SK-N-SH (cell line): ENCODE measurements at regions not wholly inside any gene's neighbourhood (a gene's known extent, or its start where the extent isn't known, plus 50 kb on each side); places are given as distances from the start of the nearest gene placed in this dataset.

Experiments used
- CTCF ChIA-PET: fragments of 300-600, 350-600 bp; formaldehyde crosslinking; extraction: SDS; loops from one replicate; lab custom pipeline; 2021; lab: Yijun Ruan, JAX
- POLR2A ChIA-PET: fragments of 350-600 bp; sonication (Branson Sonifier 250); formaldehyde crosslinking; extraction: SDS; loops from one replicate; lab custom pipeline; 2020; ENCODE audit warnings: antibody characterized with exemption, inconsistent platforms; lab: Yijun Ruan, JAX
- DNase-seq: peaks from one replicate; pipeline ENCODE4 v3.0.0; 2012
- H2AFZ ChIP-seq: fragments of 200-600 bp; sonication (generic); 2 replicates; pipeline ENCODE4 v1.8.1; 2016; ENCODE audit warnings: antibody characterized with exemption, mild to moderate bottlenecking, low read depth
- H3F3A ChIP-seq: fragments of 200-600 bp; sonication (generic); replicated peaks from 2 replicates; pipeline ENCODE3; 2016; ENCODE audit warnings: antibody characterized with exemption, mild to moderate bottlenecking; ENCODE audit not compliant: insufficient read depth
- H3K27ac ChIP-seq, 2 experiments: fragments of 200-500 bp in 1 of 2; fragments of 200-600 bp in 1 of 2; sonication (Bioruptor generic) in 1 of 2; sonication (generic), shearing (Covaris generic) in 1 of 2; 2 replicates each; pipeline versions ENCODE4 v1.5.1 to v1.6.1; 2014 to 2016; ENCODE audit warnings: low read depth in 2 of 2, inconsistent platforms in 1 of 2, low read length in 1 of 2, mild to moderate bottlenecking in 1 of 2, mixed read lengths in 1 of 2
- H3K27me3 ChIP-seq: fragments of 200-600 bp; sonication (generic), shearing (Covaris generic); 2 replicates; pipeline ENCODE4 v1.6.1; 2016; ENCODE audit warnings: mixed run types; ENCODE audit not compliant: insufficient read depth
- H3K36me3 ChIP-seq, 2 experiments: fragments of 200-500 bp in 1 of 2; fragments of 200-600 bp in 1 of 2; sonication (Bioruptor generic) in 1 of 2; sonication (generic) in 1 of 2; replicated peaks in 1 of 2; 2 replicates each; pipeline versions ENCODE3 to v1.5.1; 2014 to 2016; ENCODE audit warnings: low read length in 1 of 2, mild to moderate bottlenecking in 1 of 2; ENCODE audit not compliant: insufficient read depth in 2 of 2, control insufficient read depth in 1 of 2
- H3K4me1 ChIP-seq, 2 experiments: fragments of 200-500 bp in 1 of 2; fragments of 200-600 bp in 1 of 2; sonication (Bioruptor generic) in 1 of 2; sonication (generic), shearing (Covaris generic) in 1 of 2; 2 replicates each; pipeline versions ENCODE4 v1.5.1 to v1.6.1; 2014 to 2016; ENCODE audit warnings: low read depth in 1 of 2, low read length in 1 of 2, mixed run types in 1 of 2; ENCODE audit not compliant: insufficient read depth in 2 of 2, control insufficient read depth in 1 of 2
- H3K4me2 ChIP-seq: fragments of 200-600 bp; sonication (generic), shearing (Covaris generic); 2 replicates; pipeline ENCODE4 v1.6.1; 2017; ENCODE audit warnings: mixed run types
- H3K4me3 ChIP-seq, 2 experiments: fragments of 200-500 bp in 1 of 2; fragments of 200-600 bp in 1 of 2; sonication (Bioruptor generic) in 1 of 2; sonication (generic), shearing (Covaris generic) in 1 of 2; 2 replicates each; pipeline versions ENCODE4 v1.5.1 to v1.8.1; 2014 to 2016; ENCODE audit warnings: low read depth in 2 of 2, inconsistent platforms in 1 of 2, low read length in 1 of 2, mild to moderate bottlenecking in 1 of 2, mixed read lengths in 1 of 2, moderate library complexity in 1 of 2
- H3K79me2 ChIP-seq: fragments of 200-600 bp; sonication (generic); 2 replicates; pipeline ENCODE4 v1.8.1; 2017; ENCODE audit warnings: mild to moderate bottlenecking; ENCODE audit not compliant: insufficient read depth
- H3K9ac ChIP-seq: fragments of 200-600 bp; sonication (generic); 2 replicates; pipeline ENCODE4 v1.6.1; 2017; ENCODE audit warnings: mixed run types
- H3K9me2 ChIP-seq: fragments of 200-600 bp; sonication (generic); 2 replicates; pipeline ENCODE4 v1.6.1; 2017; ENCODE audit warnings: mixed run types
- H3K9me3 ChIP-seq: fragments of 200-600 bp; sonication (generic); 2 replicates; pipeline ENCODE4 v1.6.1; 2017; ENCODE audit warnings: mixed run types, mild to moderate bottlenecking, moderate library complexity
- H4K20me1 ChIP-seq: fragments of 200-600 bp; sonication (generic); 2 replicates; pipeline ENCODE4 v1.6.1; 2017; ENCODE audit warnings: mild to moderate bottlenecking, mixed run types; ENCODE audit not compliant: insufficient read depth
- CTCF ChIP-seq: fragments of 200-600 bp; sonication (generic); IDR thresholded peaks from 2 replicates; pipeline ENCODE4 v1.6.1; 2017; ENCODE audit warnings: antibody characterized with exemption, mild to moderate bottlenecking, moderate library complexity
- EZH2phosphoT487 ChIP-seq: fragments of 200-600 bp; sonication (generic); IDR thresholded peaks from 2 replicates; pipeline ENCODE4 v1.6.1; 2017; ENCODE audit warnings: low read depth, mixed run types, mild to moderate bottlenecking, antibody characterized with exemption, moderate library complexity, borderline replicate concordance
- FOSL2 ChIP-seq: IDR thresholded peaks from 2 replicates; pipeline ENCODE4 v1.4.0; 2012; ENCODE audit warnings: low read depth, mild to moderate bottlenecking, moderate library complexity, borderline replicate concordance
- FOXM1 ChIP-seq: IDR thresholded peaks from 2 replicates; pipeline ENCODE4 v1.4.0; 2012; ENCODE audit warnings: low read depth, mild to moderate bottlenecking
- JUND ChIP-seq: IDR thresholded peaks from 2 replicates; pipeline ENCODE4 v1.4.0; 2012
- MXI1 ChIP-seq: IDR thresholded peaks from 2 replicates; pipeline ENCODE4 v1.6.1; 2012; ENCODE audit warnings: mild to moderate bottlenecking, low read depth, low read length, improper control_type of control experiment
- NFIC ChIP-seq: IDR thresholded peaks from 2 replicates; pipeline ENCODE4 v1.4.0; 2012; ENCODE audit warnings: borderline replicate concordance
- POLR2AphosphoS5 ChIP-seq: IDR thresholded peaks from 2 replicates; pipeline ENCODE4 v1.6.1; 2012; ENCODE audit warnings: low read depth, low read length
- RCOR1 ChIP-seq: fragments of 150-350 bp; IDR thresholded peaks from 2 replicates; pipeline ENCODE4 v1.6.1; 2017; ENCODE audit warnings: antibody characterized with exemption, low read length
- REST ChIP-seq: IDR thresholded peaks from 2 replicates; pipeline ENCODE4 v1.6.1; 2012; ENCODE audit warnings: mild to moderate bottlenecking, low read depth, low read length, moderate library complexity
- TAF1 ChIP-seq: IDR thresholded peaks from 2 replicates; pipeline ENCODE4 v1.6.1; 2012; ENCODE audit warnings: low read depth, mild to moderate bottlenecking, low read length, moderate library complexity, borderline replicate concordance
- TCF12 ChIP-seq: IDR thresholded peaks from 2 replicates; pipeline ENCODE4 v1.4.0; 2012
- USF2 ChIP-seq: fragments of 150-350 bp; IDR thresholded peaks from 2 replicates; pipeline ENCODE4 v1.6.1; 2017; ENCODE audit warnings: antibody characterized with exemption, low read length, low read depth, borderline replicate concordance
- ZBTB33 ChIP-seq: IDR thresholded peaks from 2 replicates; pipeline ENCODE4 v1.4.0; 2012; ENCODE audit warnings: low read depth, borderline replicate concordance
- WGBS: methylation state at CpG from one replicate; pipeline ENCODE4 v1.1.6; 2017; ENCODE audit warnings: low lambda C conversion rate; 5-methylcytosine and 5-hydroxymethylcytosine counted together
- TF ChIP-seq, protein P1 (sequence below): IDR thresholded peaks from 2 replicates; pipeline ENCODE4 v1.4.0; 2012; ENCODE audit warnings: low read depth

DNA sequence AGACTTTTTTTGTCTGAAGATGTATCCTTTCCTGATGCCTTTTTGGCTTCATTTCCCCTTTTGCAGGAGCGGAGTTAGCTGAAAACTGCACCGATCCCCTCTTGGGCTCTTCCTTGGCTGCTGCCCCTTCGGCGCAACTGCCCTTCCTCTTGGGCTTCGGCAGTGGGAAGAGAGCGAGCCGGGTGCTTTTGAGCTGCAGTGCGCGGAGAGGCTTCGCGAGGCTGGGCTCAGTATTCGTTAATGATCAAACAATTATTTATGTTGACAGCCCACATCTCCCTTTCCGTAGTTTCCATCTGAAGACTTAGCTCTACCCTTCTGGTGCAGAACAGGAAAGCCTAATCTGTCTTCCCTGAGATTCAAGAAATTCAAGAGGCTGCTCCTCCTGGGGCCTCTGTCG, 170.8 kb downstream of the CSNK2A3 start:
- Histone ChIP-seq H4K20me1 (no peaks in the 10 kb centered on the region), H3K4me3 (no peak overlapping the region), H3K36me3 (no peaks in the 10 kb centered on the region), H3K9me3 (no peaks in the 10 kb centered on the region), H3K4me2 (no peak overlapping the region), H3K9me2 (no peaks in the 10 kb centered on the region), H3F3A (peaks cover 5% of the 10 kb centered on the region), H3K9ac (no peak overlapping the region), H2AFZ (no peak overlapping the region), H3K27me3 (peaks cover 13% of the 10 kb centered on the region), H3K79me2 (no peaks in the 10 kb centered on the region), H3K4me1 (no peaks in the 10 kb centered on the region), H3K27ac (no peak overlapping the region)
- CTCF ChIA-PET = interaction anchor here (0.9 to 1.9 kb wide), 3 partner anchors 26 to 606 kb away, joined by 3 to 6 read pairs (median 3); no protein-coding TSS in a partner anchor
- 78% methylated on average over 14 of the region's 14 CpGs for whole genome bisulfite sequencing
- POLR2A ChIA-PET = no interaction called here
- DNase-seq = no peak
- TF ChIP-seq MXI1 (no peak), EZH2phosphoT487 (no peak), FOSL2 (no peak), FOXM1 (no peak), REST (no peak), USF2 (no peak)
- TF ChIP-seq, protein P1, sequence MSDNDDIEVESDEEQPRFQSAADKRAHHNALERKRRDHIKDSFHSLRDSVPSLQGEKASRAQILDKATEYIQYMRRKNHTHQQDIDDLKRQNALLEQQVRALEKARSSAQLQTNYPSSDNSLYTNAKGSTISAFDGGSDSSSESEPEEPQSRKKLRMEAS = no peak

DNA sequence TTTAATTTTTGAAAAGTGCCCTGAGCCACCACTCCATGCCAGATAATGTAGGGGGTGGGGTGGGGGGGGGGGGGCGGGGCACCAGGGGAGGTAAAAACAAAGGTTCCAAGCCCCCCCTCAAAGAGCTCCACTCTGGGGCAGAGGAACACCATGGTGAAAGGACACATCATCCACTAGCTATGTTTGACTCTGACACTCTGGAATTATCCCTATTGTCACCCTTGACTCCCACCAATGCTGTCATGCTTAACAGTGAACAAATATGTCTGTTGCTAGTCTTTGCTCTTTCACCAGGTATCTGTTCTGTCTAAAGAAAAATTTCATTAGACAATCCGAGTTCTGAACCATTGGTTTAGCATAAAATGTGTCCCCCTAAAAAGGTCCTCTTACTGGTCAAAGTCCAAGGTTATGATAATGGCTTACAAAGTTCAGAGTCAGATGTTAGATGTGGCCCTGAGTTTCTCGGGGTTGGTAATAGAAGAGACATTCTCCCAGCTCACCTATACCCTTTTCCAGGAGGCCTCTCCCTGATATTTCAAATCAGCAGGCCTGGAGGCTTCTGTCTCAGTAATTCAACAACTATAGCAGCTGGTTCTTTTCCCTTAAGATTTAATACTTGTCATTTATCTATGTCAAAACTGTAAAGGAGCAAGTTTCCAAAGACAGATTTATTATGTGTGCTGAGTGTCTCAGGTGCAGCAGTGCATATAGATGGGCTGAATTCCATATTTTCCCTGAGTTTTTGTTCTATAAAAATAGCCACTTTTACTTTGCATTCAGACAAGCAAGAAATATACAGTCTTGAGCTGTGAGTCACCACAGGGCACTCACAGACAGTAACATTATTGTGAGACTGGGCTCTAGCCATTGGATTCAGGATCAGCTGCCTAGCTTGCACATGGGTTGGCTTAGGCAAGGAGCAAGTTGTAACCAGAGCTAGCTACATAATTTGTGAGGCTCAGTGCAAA, 174.1 kb downstream of the CSNK2A3 start:
- peaks cover 5% of the 10 kb centered on the region for H3F3A ChIP-seq
- no peak for DNase-seq
- peaks cover 13% of the 10 kb centered on the region for H3K27me3 ChIP-seq
- no peaks in the 10 kb centered on the region for H3K4me1 ChIP-seq
- ChIA-PET CTCF (interaction anchor here (0.9 to 1.4 kb wide), 3 partner anchors 10 to 22 kb away, joined by 3 to 5 read pairs (median 3); no protein-coding TSS in a partner anchor), POLR2A (no interaction called here)
- no peaks in the 10 kb centered on the region for H3K9me3 ChIP-seq
- no peaks in the 10 kb centered on the region for H4K20me1 ChIP-seq
- H3K4me3 ChIP-seq = no peak overlapping the region
- H3K4me2 ChIP-seq = peak overlapping the region; percentile 34
- WGBS = 27% methylated on average over 2 of the region's 3 CpGs
- H2AFZ ChIP-seq = no peak overlapping the region
- H3K36me3 ChIP-seq = no peaks in the 10 kb centered on the region
- H3K9me2 ChIP-seq = no peaks in the 10 kb centered on the region
- H3K9ac ChIP-seq = no peak overlapping the region
- no peaks in the 10 kb centered on the region for H3K79me2 ChIP-seq
- H3K27ac ChIP-seq = peak overlapping the region in 1 of 2 experiments; percentile 8; a peak in 1 of 4 replicates
- TF ChIP-seq, protein P1 = no peak
- TF ChIP-seq FOSL2 = peak; percentile 45; the same call in 1 of the 2 replicates
- TF ChIP-seq ZBTB33 = no peak
- no peak for TF ChIP-seq CTCF
- no peak for TF ChIP-seq EZH2phosphoT487
- TF ChIP-seq MXI1 = no peak
- TF ChIP-seq NFIC = no peak
- no peak for TF ChIP-seq TCF12
- no peak for TF ChIP-seq TAF1
- TF ChIP-seq JUND = peak; percentile 29; the same call in 1 of the 2 replicates
- TF ChIP-seq POLR2AphosphoS5 = no peak
- TF ChIP-seq RCOR1 = no peak
